Ascending aorta (tissue), 2 donors: ENCODE measurements at regions not wholly inside any gene's neighbourhood (a gene's known extent, or its start where the extent isn't known, plus 50 kb on each side); places are given as distances from the start of the nearest gene placed in this dataset.

Source experiments
- DNase-seq, 2 donors: peaks; one replicate each; pipeline ENCODE4 v3.0.0-alpha.2; 2019; ENCODE audit warnings: low spot score in 2 of 2
- H3K27ac ChIP-seq, 2 donors: fragments of 200-600 bp; sonication (generic); one replicate each; pipeline ENCODE4 v1.5.1; 2016 to 2017; ENCODE audit warnings: mild to moderate bottlenecking in 1 of 2
- H3K27me3 ChIP-seq: fragments of 200-600 bp; sonication (generic); one replicate; pipeline ENCODE4 v1.5.1; 2017
- H3K36me3 ChIP-seq, 2 donors: fragments of 200-600 bp; sonication (generic); one replicate each; pipeline ENCODE4 v1.5.1; 2016
- H3K4me1 ChIP-seq, 2 donors: fragments of 200-600 bp; sonication (generic); one replicate each; pipeline ENCODE4 v1.5.1; 2016 to 2017; ENCODE audit warnings: mild to moderate bottlenecking in 1 of 2
- H3K4me3 ChIP-seq, 2 donors: fragments of 200-600 bp; sonication (generic); one replicate each; pipeline ENCODE4 v1.5.1; 2016 to 2017; ENCODE audit warnings: mild to moderate bottlenecking in 1 of 2
- H3K9me3 ChIP-seq, 2 donors: fragments of 200-600 bp; sonication (generic); one replicate each; pipeline ENCODE4 v1.5.1; 2016
- CTCF ChIP-seq, 3 experiments: fragments of 200-600 bp in 2 of 3; fragments of 450-650 bp in 1 of 3; sonication (generic) in 2 of 3; IDR thresholded peaks; one replicate each; pipeline ENCODE4 v1.5.1; 2016 to 2019; ENCODE audit warnings: antibody characterized with exemption in 3 of 3, mild to moderate bottlenecking in 1 of 3, moderate library complexity in 1 of 3
- intact Hi-C: fragments of 100-400 bp; cut with DNase I; formaldehyde crosslinking; loops from one replicate; pipeline ENCODE4 v1.15.1; 2023

- Histone ChIP-seq H3K36me3 (no peaks in the 10 kb centered on the region), H3K9me3 (no peaks in the 10 kb centered on the region), H3K4me1 (no peaks in the 10 kb centered on the region), H3K4me3 (no peak overlapping the region), H3K27me3 (no peaks in the 10 kb centered on the region), H3K27ac (no peak overlapping the region)
- DNase-seq: no peak
- intact Hi-C loops: no loop called here
- TF ChIP-seq CTCF (IDR thresholded peaks at IDR 0.05): no peak
Measured at GRCh38 chr6:130583268-130583667, 217.5 kb downstream of the TMEM200A start.

- H3K4me1 ChIP-seq: no peaks in the 10 kb centered on the region
- TF ChIP-seq CTCF (IDR thresholded peaks at IDR 0.05): no peak
- DNase-seq: no peak
- H3K9me3 ChIP-seq: no peaks in the 10 kb centered on the region
- no peak overlapping the region for H3K27ac ChIP-seq
- intact Hi-C loops: no loop called here
- H3K36me3 ChIP-seq: no peaks in the 10 kb centered on the region
- H3K27me3 ChIP-seq: no peaks in the 10 kb centered on the region
- H3K4me3 ChIP-seq: no peak overlapping the region
Measured at GRCh38 chr6:130585587-130585986, 219.8 kb downstream of the TMEM200A start.

- intact Hi-C loops: no loop called here
- Histone ChIP-seq H3K4me1 (no peaks in the 10 kb centered on the region), H3K9me3 (no peaks in the 10 kb centered on the region), H3K27me3 (no peaks in the 10 kb centered on the region), H3K36me3 (no peaks in the 10 kb centered on the region), H3K27ac (no peak overlapping the region), H3K4me3 (no peak overlapping the region)
- TF ChIP-seq CTCF (IDR thresholded peaks at IDR 0.05): no peak
- no peak for DNase-seq
Measured at GRCh38 chr6:130587778-130588520, 222.1 kb downstream of the TMEM200A start.

GRCh38 chr6:130593200-130593599 lies 227.4 kb downstream of the TMEM200A start:
- DNase-seq: no peak
- intact Hi-C loops: no loop called here
- H3K36me3 ChIP-seq: no peaks in the 10 kb centered on the region
- H3K27me3 ChIP-seq: no peaks in the 10 kb centered on the region
- no peak for TF ChIP-seq CTCF (IDR thresholded peaks at IDR 0.05)
- H3K27ac ChIP-seq: no peak overlapping the region
- H3K4me1 ChIP-seq: no peaks in the 10 kb centered on the region
- H3K9me3 ChIP-seq: no peaks in the 10 kb centered on the region
- no peak overlapping the region for H3K4me3 ChIP-seq

- Histone ChIP-seq H3K27ac (no peak overlapping the region), H3K9me3 (no peaks in the 10 kb centered on the region), H3K4me1 (no peaks in the 10 kb centered on the region), H3K27me3 (no peaks in the 10 kb centered on the region), H3K36me3 (no peaks in the 10 kb centered on the region), H3K4me3 (no peak overlapping the region)
- DNase-seq: no peak
- intact Hi-C loops: no loop called here
- TF ChIP-seq CTCF (IDR thresholded peaks at IDR 0.05): no peak
Measured at GRCh38 chr6:130593948-130594347, 228.1 kb downstream of the TMEM200A start.
